ENCODE measurements at regions not wholly inside any gene's neighbourhood (a gene's known extent, or its start where the extent isn't known, plus 50 kb on each side); places are given as distances from the start of the nearest gene placed in this dataset.

- TF ChIP-seq CTCF (conservative IDR thresholded peaks at IDR 0.05) = no peak
- no peak for TF ChIP-seq EZH2 (IDR thresholded peaks at IDR 0.05; ENCODE audit: low read depth)
Measured at GRCh38 chr16:85294810-85295508, 182.7 kb upstream of the CIBAR2 start.

Measured in PC-9 (cell line).